ENCODE measurements at regions not wholly inside any gene's neighbourhood (a gene's known extent, or its start where the extent isn't known, plus 50 kb on each side); places are given as distances from the start of the nearest gene placed in this dataset.

DNA sequence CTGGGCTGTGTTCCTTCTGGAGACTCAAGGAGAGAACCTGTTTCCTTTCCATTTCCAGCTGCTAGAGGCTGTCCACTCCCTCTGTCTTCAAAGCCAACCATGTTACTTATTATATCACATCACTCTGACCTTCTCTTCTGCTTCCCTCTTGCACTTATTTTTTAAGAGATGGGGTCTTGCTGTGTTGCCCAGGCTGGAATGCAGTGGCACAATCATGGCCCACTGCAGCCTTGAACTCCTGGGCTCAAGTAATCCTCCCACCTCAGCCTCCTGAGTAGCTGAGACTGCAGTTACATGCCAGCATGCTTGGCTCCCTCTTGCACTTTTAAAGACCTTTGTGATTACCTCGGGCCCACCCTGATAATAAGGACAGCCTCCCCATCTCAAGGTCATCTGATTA lies 160.0 kb upstream of the DTNBP1 start:
- TF ChIP-seq, protein P1, sequence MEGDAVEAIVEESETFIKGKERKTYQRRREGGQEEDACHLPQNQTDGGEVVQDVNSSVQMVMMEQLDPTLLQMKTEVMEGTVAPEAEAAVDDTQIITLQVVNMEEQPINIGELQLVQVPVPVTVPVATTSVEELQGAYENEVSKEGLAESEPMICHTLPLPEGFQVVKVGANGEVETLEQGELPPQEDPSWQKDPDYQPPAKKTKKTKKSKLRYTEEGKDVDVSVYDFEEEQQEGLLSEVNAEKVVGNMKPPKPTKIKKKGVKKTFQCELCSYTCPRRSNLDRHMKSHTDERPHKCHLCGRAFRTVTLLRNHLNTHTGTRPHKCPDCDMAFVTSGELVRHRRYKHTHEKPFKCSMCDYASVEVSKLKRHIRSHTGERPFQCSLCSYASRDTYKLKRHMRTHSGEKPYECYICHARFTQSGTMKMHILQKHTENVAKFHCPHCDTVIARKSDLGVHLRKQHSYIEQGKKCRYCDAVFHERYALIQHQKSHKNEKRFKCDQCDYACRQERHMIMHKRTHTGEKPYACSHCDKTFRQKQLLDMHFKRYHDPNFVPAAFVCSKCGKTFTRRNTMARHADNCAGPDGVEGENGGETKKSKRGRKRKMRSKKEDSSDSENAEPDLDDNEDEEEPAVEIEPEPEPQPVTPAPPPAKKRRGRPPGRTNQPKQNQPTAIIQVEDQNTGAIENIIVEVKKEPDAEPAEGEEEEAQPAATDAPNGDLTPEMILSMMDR (IDR thresholded peaks at IDR 0.05), result no peak
- TF ChIP-seq POLR2A (IDR thresholded peaks at IDR 0.05), result no peak

All from uterus (tissue), 2 donors.